IPS DF 4.7 (cell line): ENCODE measurements at regions not wholly inside any gene's neighbourhood (a gene's known extent, or its start where the extent isn't known, plus 50 kb on each side); places are given as distances from the start of the nearest gene placed in this dataset.
A peak's percentile ranks its signal among the peaks of the same experiment; 100 is the strongest.

Experiments used
- DNase-seq: peaks from one replicate; pipeline ENCODE4 v3.0.0-alpha.2; 2013; ENCODE audit warnings: low spot score; ENCODE audit errors: extremely low read depth

DNA sequence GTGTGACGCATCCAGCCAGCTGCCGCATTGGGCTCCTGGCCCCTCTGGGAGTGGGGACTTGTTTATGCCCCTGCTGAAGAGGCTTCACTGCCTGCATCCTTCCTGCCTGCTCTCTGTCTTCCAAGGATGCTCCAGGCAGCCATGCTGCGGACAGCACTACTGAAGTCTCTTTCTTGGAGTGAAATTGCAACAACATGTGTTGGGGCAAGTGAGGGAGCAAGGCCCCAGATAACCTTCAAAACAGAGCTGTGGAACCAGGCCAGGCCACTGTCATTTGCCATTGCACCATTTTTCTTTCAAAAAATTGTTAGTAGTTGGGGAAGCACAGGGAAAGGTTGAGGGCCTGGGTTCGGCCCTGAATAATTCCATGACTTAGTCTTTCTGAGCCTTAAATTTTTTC lies 169.6 kb upstream of the ADRA1B start:
- DNase-seq = no peak

DNA sequence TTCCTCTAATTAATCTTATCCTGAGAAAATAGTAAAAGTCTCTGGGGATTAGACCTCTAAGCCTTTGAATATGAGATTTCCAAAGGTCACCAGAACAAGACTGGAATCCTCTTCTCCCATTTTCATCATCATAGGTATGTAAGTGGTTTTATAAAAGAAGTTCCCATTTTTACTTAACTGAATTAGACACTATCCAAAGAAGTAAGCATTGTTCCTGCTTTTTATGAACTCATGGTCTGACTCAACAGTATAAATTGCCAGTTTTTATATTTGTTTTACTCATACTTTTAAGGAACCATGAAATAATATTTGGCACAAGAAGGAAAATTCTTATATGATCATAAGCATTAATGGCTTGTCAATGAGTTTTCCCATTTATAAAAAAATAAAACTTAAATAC lies 167.1 kb upstream of the ADRA1B start:
- DNase-seq = no peak

DNA sequence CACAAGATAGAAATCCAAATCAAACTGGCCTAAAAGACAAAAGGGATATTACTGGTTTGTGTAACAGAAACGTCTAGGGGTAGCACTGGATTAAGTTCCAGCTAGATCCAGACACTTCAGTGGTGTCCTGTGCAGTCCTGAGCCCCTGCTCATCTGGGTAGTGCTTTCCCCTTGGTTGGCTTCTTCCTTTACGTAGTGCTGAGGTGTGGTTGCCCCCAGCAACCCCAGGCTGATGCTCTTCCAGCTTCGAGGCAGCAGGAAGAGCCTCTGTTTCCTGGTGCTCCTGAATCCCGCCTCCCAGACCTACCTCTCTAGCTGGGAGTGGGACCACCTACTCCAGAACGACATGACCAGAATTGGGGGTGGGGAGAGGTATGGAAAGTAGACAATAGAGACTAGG lies 166.1 kb upstream of the ADRA1B start:
- no peak for DNase-seq

DNA sequence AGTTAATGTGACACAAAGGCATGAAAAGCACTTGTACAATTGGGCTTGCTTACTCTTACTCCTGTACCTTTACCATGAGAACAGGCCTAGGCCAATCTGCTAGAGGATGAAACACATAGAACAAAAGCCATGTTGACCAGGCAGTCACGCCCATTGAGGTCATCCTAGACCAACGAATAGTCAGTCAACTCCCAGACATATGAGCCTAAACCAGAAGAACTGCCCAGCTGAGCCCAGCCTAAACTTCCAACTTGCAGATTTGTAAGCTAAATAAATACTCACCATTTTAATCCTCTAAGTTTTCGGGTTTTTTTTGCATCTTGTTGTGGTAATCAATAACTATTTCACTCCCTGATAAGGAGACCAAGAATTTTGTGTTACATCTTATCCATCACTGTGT lies 164.8 kb upstream of the ADRA1B start:
- no peak for DNase-seq

DNA sequence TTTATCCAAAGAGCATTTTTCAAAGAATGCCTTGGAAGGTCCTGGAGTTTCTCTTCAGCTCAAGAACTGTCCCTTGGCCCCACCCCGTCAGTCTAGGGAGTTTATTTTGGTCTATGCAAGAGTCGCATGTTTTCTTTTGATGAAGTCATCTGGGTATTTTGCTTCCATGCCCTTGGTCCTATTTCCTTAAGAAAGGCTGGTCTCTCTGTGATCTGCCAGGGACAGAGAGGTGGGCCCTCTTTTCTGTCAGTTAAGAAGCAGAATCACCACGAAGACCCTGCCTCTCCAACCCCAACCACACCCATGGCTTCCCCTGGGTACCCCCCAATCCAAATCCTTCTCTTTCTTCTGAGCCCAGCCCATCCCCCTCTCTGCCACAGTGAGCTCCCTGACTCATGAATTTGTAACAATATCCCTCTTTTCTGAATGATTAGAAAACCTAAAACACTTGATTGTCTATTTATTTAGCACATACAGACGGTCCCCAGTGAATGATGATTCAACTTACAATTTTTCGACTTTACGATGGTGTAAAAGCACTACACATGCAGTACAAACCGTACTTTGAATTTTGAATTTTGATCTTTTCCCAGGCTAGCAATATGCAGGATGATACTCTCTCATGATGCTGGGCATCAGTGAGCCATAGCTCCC lies 163.5 kb upstream of the ADRA1B start:
- DNase-seq = no peak

DNA sequence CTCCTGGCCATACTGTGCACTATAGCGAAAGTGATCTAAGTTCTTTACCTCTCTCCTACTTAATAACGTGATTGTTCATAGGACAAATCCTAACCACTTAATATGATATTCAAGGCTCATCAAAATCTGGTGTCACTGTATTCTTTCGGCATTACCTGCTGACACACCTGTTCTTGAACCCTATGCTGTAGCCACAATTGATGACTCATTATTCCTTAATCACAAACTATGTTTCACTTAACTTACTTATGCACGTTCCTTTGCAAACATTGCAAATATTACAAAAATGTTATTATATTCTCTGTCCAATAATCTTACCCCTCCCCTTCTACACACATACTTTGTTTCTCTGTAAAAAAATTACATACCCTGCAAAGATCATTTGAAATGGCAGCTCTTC lies 158.1 kb upstream of the ADRA1B start:
- DNase-seq = no peak

DNA sequence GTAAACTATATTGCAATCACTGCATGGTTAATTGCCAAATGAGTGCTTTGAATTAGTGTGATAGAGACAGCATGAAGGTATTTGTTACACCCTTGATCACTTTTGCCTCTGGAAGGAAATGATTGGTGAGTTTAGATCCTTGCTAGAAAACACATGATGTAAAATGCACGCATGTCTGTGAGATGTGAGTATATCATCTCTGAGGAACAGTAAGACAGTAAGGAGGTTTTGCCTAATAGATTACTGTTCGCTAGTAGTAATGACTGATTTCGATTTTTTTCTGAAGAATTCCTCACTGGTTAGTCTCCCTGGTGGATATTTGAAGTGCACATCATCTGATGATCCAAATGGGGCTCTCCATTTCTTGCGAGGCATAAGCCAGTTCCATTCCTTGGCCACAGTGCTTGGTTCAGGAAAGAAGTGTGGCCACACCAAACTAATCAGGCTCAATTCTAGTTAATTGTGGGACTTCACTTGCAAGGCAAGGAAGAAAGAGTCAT lies 156.4 kb upstream of the ADRA1B start:
- DNase-seq = no peak

DNA sequence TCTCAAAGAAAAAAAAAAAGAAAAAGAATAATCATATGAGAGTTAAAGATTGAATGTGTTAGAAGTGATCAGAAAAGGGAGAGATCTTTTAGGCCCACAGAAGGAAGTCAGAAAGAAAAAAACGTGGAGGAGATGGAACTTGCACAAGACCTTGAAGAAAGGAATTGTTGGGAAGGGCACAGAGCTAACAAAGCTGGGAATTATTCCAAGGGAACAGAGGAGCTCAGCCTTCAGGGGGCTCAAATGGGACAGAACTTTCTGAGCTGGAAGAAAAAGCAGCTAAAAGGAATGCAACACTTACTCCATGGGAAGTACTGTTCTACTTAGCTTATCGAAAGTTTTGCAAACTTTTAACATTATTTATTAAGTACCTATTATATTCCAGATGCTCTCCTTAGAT lies 153.4 kb upstream of the ADRA1B start:
- DNase-seq = no peak

DNA sequence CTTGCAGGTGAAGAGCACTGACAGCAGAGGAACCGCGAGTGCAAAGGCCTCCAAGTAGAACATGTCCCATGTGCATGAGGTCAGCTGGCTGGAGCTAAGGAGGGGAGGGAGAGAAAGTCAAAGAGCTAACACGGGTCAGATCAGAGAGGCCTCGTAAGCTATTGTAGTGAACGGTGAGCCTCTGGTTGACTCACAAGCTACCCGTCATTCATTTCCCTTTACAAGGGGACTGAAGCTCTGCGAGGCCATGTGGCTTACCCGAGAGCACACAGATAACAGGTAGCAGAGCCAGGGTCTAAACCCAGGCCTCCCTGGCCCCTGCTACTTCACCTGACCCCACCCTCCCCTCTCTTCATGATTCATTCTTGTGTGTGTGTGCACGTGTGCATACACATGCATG lies 152.7 kb upstream of the ADRA1B start:
- DNase-seq = no peak

DNA sequence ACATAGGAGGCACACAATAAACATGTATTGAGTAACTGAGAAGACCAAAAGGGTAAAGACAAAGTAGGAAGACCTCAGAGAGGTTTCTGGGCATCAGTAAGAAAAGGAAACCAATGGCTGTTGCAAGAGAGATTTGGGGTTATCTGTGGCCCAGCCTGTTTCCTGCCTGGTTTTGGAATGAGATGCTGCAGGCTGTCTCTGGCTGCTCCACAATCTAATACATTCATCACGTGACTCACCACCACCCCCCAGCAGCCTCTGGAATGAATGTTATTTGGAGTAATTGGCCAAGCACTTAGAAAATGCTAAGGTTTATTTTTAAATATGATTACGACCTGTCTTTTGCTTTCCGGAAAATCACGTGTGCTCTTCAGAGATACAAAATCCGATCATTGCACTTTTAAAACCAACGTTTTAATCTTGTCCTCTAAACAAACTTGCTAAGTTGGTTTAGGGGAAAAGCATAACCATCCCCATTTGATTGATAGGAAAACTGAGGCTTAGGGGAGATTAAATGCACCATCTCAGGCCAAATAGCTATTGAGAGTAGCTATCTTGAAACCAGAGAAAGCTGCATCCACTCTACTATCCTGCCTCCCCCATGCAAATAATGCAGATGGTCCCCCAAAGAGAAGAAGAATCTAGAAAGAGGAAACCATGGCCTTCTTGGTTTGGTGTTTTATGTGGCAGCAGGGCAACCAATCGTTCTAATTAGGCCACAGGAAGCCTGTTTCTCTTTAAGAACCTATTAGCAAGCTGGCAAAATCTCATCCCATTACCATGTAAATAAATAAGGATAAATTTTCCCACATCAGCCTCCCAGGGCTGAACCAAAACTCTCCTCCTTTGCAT lies 151.8 kb upstream of the ADRA1B start:
- no peak for DNase-seq

DNA sequence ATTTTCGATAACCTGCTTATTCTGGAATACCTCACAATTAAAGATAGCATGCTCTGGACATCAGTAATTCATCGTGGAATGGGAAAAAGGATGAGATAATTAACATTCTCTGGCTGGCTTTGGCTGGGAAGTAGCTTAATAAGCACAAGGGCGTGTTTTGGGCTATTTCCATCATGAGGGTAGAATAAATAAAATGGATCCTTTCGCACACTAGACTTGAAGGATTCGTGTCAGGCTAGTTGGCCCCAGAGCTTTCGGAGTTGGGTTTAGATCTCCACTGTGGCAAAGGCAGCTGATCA lies 151.2 kb upstream of the ADRA1B start:
- no peak for DNase-seq

DNA sequence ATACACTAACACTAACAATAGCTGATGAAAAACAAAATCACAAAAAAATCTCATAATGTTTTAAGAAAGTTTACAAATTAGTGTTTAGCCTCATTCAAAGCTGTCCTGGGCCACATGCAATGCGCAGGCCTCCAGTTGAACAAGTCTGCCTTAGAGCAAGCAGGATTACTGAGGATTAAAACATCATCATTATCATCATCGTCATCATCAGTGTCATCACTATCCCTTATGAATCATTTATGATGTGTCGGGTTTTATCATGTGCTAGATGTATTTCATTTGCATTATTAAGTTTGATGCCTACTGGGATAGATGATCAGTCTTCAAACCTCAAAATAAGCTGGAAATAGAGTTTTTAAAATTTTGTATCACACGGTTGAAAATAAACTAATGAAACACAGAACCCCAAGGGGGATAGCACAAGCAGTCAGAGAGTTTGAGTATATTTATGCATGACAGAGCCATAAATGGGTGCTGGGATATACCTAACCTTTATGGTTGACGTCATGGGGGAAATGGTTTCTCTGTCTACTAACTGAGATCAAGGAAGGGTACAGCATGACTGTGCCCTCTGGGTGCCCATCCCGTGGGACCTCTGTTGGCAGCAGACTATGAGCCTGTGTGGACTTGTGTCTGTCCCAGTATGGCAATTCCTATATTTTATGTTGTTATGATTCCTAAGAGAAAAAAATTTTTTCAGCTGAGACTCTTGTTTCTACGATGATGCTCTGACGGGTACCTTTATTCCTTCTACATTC lies 150.3 kb upstream of the ADRA1B start:
- DNase-seq = no peak

DNA sequence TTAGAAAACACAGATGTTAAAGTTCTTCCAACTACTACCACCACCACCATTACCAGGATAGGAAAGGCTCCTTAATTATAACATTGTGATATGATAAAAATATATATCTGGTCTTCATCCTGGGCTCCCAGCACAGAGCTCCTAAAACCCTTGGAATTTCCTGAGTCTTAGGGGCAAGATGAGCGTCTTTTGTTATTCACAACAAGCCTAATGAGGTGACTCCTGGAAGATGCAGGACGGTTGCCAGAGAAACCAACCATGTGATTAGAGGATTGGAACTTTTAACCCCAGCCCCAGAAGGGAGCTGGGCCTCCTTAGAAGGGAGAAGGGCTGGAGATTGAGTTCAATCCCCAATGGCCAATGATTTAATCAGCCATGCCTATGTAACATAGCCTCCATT lies 148.0 kb upstream of the ADRA1B start:
- peak; percentile 86 for DNase-seq

DNA sequence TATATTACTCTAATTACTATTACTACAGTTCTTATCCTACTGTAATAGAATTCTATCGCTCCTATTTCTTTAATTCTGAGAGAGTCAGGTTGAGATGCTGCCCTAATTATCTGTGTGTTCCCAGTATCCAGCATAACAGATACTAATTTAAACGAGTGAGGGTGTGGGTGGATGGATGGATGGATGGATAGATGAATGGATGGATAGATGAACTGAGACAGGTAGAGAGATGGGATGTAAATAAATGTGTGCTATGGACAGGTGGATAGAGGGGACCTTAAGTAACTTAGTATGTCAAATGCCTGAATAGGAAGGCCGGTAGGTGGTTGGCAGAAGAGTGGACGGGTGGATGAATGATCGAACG lies 143.6 kb upstream of the ADRA1B start:
- no peak for DNase-seq

DNA sequence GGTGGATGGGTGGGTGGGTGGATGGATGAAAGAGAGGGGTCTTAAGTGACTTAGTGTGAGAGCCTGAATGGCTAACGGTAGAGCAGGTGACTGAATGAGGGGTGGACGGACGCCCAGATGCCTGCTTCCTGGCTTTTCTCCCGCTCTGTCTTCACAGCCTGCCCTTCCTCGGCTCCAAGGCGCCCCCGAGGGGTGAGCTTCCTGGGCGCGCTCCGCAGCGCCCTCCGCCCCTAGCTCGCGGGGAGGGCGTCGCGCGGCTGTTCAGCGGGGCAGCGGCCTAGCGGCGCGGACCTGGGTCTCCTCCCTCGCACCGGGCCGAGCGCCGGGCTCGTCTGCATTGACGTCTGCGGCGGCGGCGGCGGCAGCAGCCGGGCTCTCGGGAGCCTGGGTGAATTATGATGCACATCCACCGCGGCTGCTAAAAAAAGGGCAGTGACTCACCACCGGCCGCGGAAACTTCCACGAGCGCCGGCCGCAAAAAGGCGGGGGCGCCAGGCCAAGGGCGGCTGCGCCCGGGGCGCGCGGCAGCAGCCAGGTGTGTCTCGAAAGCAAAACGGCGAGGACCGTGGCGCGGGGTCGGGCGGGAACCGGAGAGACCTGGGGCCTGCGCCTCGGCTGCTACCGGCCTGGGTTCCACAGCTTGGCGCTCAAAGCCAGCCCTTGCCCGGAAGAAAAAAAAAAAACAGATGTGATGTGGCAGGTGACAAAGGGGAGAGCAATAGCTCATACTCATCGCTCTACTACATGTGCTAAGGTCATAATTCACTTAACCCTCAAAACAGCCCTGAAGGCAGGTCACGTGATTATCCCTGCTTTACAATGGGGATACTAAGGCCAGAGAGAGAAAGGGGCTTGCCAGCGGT lies 143.0 kb upstream of the ADRA1B start:
- no peak for DNase-seq

DNA sequence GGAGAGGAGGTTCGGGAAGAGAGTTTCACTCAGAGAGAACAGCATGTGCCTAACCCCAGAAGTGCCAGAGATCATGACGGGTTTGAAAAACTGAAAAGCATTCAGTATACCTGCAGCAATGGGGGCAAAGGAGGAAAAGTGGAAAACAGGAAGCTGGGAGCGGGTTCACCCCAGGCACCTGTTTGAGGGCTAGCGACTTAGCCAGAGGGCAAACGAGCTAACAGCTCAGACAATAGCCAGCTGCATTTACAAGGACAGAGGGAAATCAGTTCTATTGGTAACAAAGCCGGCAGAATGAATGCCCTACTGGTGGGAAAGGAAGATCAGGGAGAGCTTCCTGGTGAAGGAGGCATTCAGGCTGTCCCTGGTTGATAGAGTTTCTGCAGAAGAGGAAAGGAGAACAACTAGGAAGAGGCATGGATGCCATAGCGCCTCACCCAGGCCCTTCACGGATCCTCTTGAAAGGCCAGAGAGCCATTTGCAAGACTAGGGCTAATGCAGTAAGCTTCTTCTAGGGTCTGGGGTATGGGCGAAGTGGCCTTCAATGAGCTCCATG lies 141.7 kb upstream of the ADRA1B start:
- DNase-seq = no peak

DNA sequence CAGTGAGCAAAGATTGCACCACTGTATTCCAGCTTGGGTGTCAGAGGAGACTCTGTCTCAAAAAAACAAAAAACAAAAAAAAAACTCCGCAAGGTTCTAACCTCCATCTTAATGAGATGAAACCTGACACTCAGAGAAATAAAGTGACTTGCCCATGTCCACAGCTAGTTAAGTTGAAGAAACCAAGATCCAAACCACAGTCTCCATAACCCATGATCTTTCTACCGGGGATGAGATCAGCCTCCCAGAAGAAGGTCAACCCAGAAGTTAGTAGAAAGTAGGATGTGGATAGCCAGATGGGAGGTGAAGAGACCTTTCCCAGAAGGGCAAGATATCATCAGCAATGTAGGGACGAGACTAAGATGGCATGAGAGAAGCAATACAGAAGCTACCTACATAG lies 140.4 kb upstream of the ADRA1B start:
- DNase-seq = no peak

DNA sequence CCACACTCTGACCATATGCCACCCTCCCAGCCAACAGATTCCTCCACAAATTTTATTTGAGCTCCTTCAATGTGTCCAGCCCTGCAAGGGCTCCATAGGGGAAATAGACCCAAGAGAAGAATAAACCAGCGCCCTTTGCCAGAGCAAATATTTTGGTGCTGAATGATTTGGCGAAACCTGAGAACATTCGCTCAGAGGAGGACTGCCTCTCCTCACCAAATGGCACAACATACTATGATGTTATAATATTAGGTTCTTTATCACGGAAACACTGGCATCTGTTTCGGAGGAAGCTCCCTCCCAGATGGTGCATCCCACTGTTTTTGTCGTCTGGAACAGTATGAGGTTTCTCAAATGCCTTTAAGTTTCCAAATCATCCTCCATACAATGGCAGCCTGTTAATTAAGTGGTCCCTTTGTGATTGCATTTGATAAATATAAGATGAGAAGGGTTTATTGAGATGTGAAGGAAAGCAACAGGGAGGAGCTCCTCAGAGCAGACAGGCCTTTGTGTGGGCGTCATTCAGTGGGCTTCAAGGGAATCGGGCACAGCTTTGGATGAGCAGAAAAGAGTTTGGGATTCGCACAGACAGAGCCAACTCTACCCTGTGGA lies 139.1 kb upstream of the ADRA1B start:
- DNase-seq = no peak

DNA sequence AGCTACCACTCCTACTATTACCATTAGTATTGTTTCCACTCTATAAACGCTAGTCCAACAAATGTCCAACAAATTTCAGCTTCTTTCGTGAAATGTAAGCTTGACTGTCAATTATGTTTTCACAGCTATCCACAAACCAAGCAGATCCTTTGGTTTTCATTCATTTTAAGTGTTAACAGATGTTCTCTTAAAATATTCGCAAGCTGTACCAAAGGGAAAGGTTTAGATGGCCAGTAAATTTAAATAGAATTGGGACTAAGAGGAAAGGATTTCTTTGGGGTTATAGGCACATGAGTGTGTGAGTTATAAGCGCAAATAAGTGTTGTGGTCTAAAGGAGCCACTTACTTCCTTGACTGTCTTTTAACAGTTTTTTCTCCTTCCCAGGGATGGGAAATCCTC lies 136.8 kb upstream of the ADRA1B start:
- no peak for DNase-seq

DNA sequence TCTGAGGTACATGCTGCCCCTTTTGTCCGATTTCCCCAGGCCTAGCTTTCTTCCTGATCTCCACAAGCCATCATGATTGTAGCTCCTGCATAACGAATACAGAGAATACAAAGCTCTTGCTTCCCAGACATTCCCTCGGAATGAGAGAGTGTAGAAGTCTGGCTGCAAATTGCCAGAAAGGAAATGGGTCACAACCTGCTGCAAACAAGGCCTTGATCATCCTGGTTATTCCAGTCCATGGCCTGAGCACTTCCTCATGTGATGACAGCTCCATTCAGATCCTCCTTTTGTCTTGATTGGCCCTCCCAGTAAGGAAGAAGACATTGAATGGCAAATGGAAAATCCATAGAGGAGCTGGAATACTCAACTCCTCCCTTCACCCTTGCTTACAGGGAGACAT lies 136.0 kb upstream of the ADRA1B start:
- no peak for DNase-seq

DNA sequence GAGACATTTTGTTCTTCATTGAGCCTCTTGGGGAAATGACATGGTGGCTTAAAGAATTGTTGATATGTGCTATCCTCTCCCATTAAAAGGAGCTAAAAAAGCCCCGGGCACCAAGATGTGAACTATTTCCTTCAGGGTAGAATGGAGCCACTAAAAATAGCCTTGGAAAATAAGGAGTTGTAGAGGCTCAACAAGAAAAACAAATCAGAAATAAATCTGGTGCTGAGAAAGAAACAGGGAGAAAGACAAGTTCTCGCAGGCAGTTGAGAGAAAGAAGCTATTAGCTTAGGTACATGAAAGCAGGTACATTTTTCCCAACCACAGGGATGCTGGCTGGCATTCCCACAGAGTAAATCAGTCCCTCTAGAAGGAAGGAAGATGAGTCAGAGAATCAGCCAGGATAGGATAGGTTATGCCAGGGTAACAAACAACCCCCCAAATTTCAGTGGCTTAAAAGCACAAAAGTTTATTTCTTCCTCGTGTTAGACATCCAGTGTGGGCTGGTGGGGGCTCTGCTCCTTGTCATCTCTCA lies 134.6 kb upstream of the ADRA1B start:
- DNase-seq = no peak
